Activated naive CD8-positive, alpha-beta T cell treated with anti-CD3 and anti-CD28 coated beads, Interleukin-2, amount 10 ng/mL, durations not matched to agents 7 days and 5 days (primary cell): ENCODE measurements at regions not wholly inside any gene's neighbourhood (a gene's known extent, or its start where the extent isn't known, plus 50 kb on each side); places are given as distances from the start of the nearest gene placed in this dataset.

Experiments used
- ATAC-seq: fragments of 150-1000 bp; cut with Tn5 transposase; one replicate; pipeline ENCODE4 v1.10.0; 2021; ENCODE audit warnings: low read depth, moderate library complexity
- POLR2A ChIA-PET: fragments of 350-600 bp; sonication (Branson Sonifier 250); formaldehyde crosslinking; loops from one replicate; lab custom pipeline; 2021; ENCODE audit warnings: antibody characterized with exemption; lab: Charles Lee
- DNase-seq: peaks from one replicate; pipeline ENCODE4 v3.0.0; 2021
- H3K27ac Mint-ChIP-seq: one replicate; pipeline ENCODE4 v1.8.0; 2022; ENCODE audit warnings: mild to moderate bottlenecking, mixed read lengths
- H3K27me3 Mint-ChIP-seq: one replicate; pipeline ENCODE4 v1.8.0; 2022; ENCODE audit warnings: mild to moderate bottlenecking, moderate library complexity, mixed read lengths
- H3K36me3 Mint-ChIP-seq: one replicate; pipeline ENCODE4 v1.8.0; 2021; ENCODE audit warnings: mild to moderate bottlenecking, mixed read lengths
- H3K4me1 Mint-ChIP-seq: one replicate; pipeline ENCODE4 v1.8.0; 2021; ENCODE audit warnings: mixed read lengths
- H3K4me3 Mint-ChIP-seq: one replicate; pipeline ENCODE4 v1.8.0; 2022; ENCODE audit warnings: mild to moderate bottlenecking, moderate library complexity, mixed read lengths
- H3K9me3 Mint-ChIP-seq: one replicate; pipeline ENCODE4 v1.8.0; 2021; ENCODE audit warnings: mixed read lengths

- no peak for ATAC-seq
Measured at GRCh38 chr10:125562737-125563136, 120.2 kb downstream of the TEX36 start.

GRCh38 chr10:125560947-125561346 lies 122.0 kb downstream of the TEX36 start:
- no peak overlapping the region for H3K4me3 Mint-ChIP-seq
- no peak overlapping the region for H3K27ac Mint-ChIP-seq
- H3K9me3 Mint-ChIP-seq, result peaks cover 1% of the 10 kb centered on the region
- POLR2A ChIA-PET, result no interaction called here
- ATAC-seq, result no peak
- H3K36me3 Mint-ChIP-seq, result no peaks in the 10 kb centered on the region
- no peak for DNase-seq
- H3K4me1 Mint-ChIP-seq, result no peaks in the 10 kb centered on the region
- H3K27me3 Mint-ChIP-seq, result peaks cover 3% of the 10 kb centered on the region

More at GRCh38 chr10:125562737-125563136, 120.2 kb downstream of the TEX36 start:
- Mint-ChIP-seq H3K4me1 (no peaks in the 10 kb centered on the region), H3K27me3 (no peaks in the 10 kb centered on the region), H3K36me3 (no peaks in the 10 kb centered on the region), H3K4me3 (no peak overlapping the region), H3K27ac (no peak overlapping the region), H3K9me3 (peaks cover 1% of the 10 kb centered on the region)
- no peak for DNase-seq
- POLR2A ChIA-PET, result no interaction called here

GRCh38 chr10:125559210-125559609 lies 123.8 kb downstream of the TEX36 start:
- Mint-ChIP-seq H3K9me3 (peaks cover 1% of the 10 kb centered on the region), H3K27ac (no peak overlapping the region), H3K36me3 (no peaks in the 10 kb centered on the region), H3K4me1 (no peaks in the 10 kb centered on the region), H3K4me3 (no peak overlapping the region), H3K27me3 (peaks cover 3% of the 10 kb centered on the region)
- no peak for ATAC-seq
- DNase-seq, result no peak
- POLR2A ChIA-PET, result no interaction called here

GRCh38 chr10:125557801-125558505 lies 125.0 kb downstream of the TEX36 start:
- POLR2A ChIA-PET, result no interaction called here
- DNase-seq, result no peak
- Mint-ChIP-seq H3K4me1 (no peaks in the 10 kb centered on the region), H3K27ac (no peak overlapping the region), H3K4me3 (no peak overlapping the region), H3K27me3 (peaks cover 3% of the 10 kb centered on the region), H3K36me3 (no peaks in the 10 kb centered on the region), H3K9me3 (peaks cover 1% of the 10 kb centered on the region)
- no peak for ATAC-seq

GRCh38 chr10:125557311-125557710 lies 125.7 kb downstream of the TEX36 start:
- Mint-ChIP-seq H3K27ac (no peak overlapping the region), H3K27me3 (peaks cover 3% of the 10 kb centered on the region), H3K4me1 (no peaks in the 10 kb centered on the region), H3K36me3 (no peaks in the 10 kb centered on the region), H3K4me3 (no peak overlapping the region), H3K9me3 (peaks cover 1% of the 10 kb centered on the region)
- DNase-seq (no peak), ATAC-seq (no peak)
- POLR2A ChIA-PET, result no interaction called here

- H3K27ac Mint-ChIP-seq, result no peak overlapping the region
- no peaks in the 10 kb centered on the region for H3K36me3 Mint-ChIP-seq
- peaks cover 1% of the 10 kb centered on the region for H3K9me3 Mint-ChIP-seq
- POLR2A ChIA-PET, result no interaction called here
- no peak for ATAC-seq
- H3K4me1 Mint-ChIP-seq, result no peaks in the 10 kb centered on the region
- DNase-seq, result no peak
- peaks cover 3% of the 10 kb centered on the region for H3K27me3 Mint-ChIP-seq
- H3K4me3 Mint-ChIP-seq, result no peak overlapping the region
Measured at GRCh38 chr10:125556882-125557281, 126.1 kb downstream of the TEX36 start.

GRCh38 chr10:125555743-125556142 lies 127.2 kb downstream of the TEX36 start:
- DNase-seq (no peak), ATAC-seq (no peak)
- no peak overlapping the region for H3K27ac Mint-ChIP-seq
- POLR2A ChIA-PET, result no interaction called here
- no peaks in the 10 kb centered on the region for H3K36me3 Mint-ChIP-seq
- no peak overlapping the region for H3K4me3 Mint-ChIP-seq
- H3K27me3 Mint-ChIP-seq, result peaks cover 3% of the 10 kb centered on the region
- peaks cover 3% of the 10 kb centered on the region for H3K4me1 Mint-ChIP-seq
- H3K9me3 Mint-ChIP-seq, result no peaks in the 10 kb centered on the region

- H3K4me1 Mint-ChIP-seq, result peaks cover 3% of the 10 kb centered on the region
- POLR2A ChIA-PET, result no interaction called here
- no peak for DNase-seq
- no peaks in the 10 kb centered on the region for H3K9me3 Mint-ChIP-seq
- no peak overlapping the region for H3K27ac Mint-ChIP-seq
- H3K27me3 Mint-ChIP-seq, result peaks cover 3% of the 10 kb centered on the region
- H3K36me3 Mint-ChIP-seq, result no peaks in the 10 kb centered on the region
- ATAC-seq, result no peak
- H3K4me3 Mint-ChIP-seq, result no peak overlapping the region
Measured at GRCh38 chr10:125555267-125555666, 127.7 kb downstream of the TEX36 start.

GRCh38 chr10:125554753-125555152 lies 128.2 kb downstream of the TEX36 start:
- no peak overlapping the region for H3K4me3 Mint-ChIP-seq
- no peak for ATAC-seq
- peaks cover 3% of the 10 kb centered on the region for H3K4me1 Mint-ChIP-seq

GRCh38 chr10:125554016-125554703 lies 128.8 kb downstream of the TEX36 start:
- Mint-ChIP-seq H3K9me3 (no peaks in the 10 kb centered on the region), H3K4me1 (peaks cover 3% of the 10 kb centered on the region), H3K36me3 (no peaks in the 10 kb centered on the region), H3K27me3 (peaks cover 3% of the 10 kb centered on the region), H3K27ac (no peak overlapping the region), H3K4me3 (no peak overlapping the region)
- POLR2A ChIA-PET, result no interaction called here
- DNase-seq (no peak), ATAC-seq (no peak)

More at GRCh38 chr10:125554753-125555152, 128.2 kb downstream of the TEX36 start:
- POLR2A ChIA-PET, result no interaction called here
- Mint-ChIP-seq H3K9me3 (no peaks in the 10 kb centered on the region), H3K36me3 (no peaks in the 10 kb centered on the region), H3K27ac (no peak overlapping the region), H3K27me3 (peaks cover 3% of the 10 kb centered on the region)
- DNase-seq, result no peak

- Mint-ChIP-seq H3K9me3 (no peaks in the 10 kb centered on the region), H3K27ac (no peak overlapping the region), H3K36me3 (no peaks in the 10 kb centered on the region), H3K4me1 (peaks cover 3% of the 10 kb centered on the region), H3K27me3 (peaks cover 3% of the 10 kb centered on the region), H3K4me3 (no peak overlapping the region)
- POLR2A ChIA-PET, result interaction anchor here (0.6 kb wide), 1 partner anchor 626 kb away, joined by 3 read pairs; no protein-coding TSS in a partner anchor
- DNase-seq (no peak), ATAC-seq (no peak)
Measured at GRCh38 chr10:125553091-125553490, 129.9 kb downstream of the TEX36 start.

- Mint-ChIP-seq H3K9me3 (no peaks in the 10 kb centered on the region), H3K27ac (no peak overlapping the region), H3K4me3 (no peak overlapping the region), H3K4me1 (peaks cover 3% of the 10 kb centered on the region), H3K27me3 (no peaks in the 10 kb centered on the region), H3K36me3 (no peaks in the 10 kb centered on the region)
- ATAC-seq, result no peak
- POLR2A ChIA-PET, result no interaction called here
- no peak for DNase-seq
Measured at GRCh38 chr10:125551247-125551646, 131.7 kb downstream of the TEX36 start.

GRCh38 chr10:125550362-125550761 lies 132.6 kb downstream of the TEX36 start:
- Mint-ChIP-seq H3K4me3 (no peak overlapping the region), H3K27me3 (no peaks in the 10 kb centered on the region), H3K4me1 (peaks cover 3% of the 10 kb centered on the region), H3K36me3 (no peaks in the 10 kb centered on the region), H3K27ac (no peak overlapping the region), H3K9me3 (no peaks in the 10 kb centered on the region)
- ATAC-seq (no peak), DNase-seq (no peak)
- POLR2A ChIA-PET, result no interaction called here

GRCh38 chr10:125549653-125550052 lies 133.3 kb downstream of the TEX36 start:
- DNase-seq (no peak), ATAC-seq (no peak)
- no peaks in the 10 kb centered on the region for H3K36me3 Mint-ChIP-seq
- H3K4me1 Mint-ChIP-seq, result peaks cover 3% of the 10 kb centered on the region
- H3K27me3 Mint-ChIP-seq, result no peaks in the 10 kb centered on the region
- POLR2A ChIA-PET, result no interaction called here
- no peak overlapping the region for H3K4me3 Mint-ChIP-seq
- H3K9me3 Mint-ChIP-seq, result no peaks in the 10 kb centered on the region
- no peak overlapping the region for H3K27ac Mint-ChIP-seq
